22Rv1 (cell line): ENCODE measurements at regions not wholly inside any gene's neighbourhood (a gene's known extent, or its start where the extent isn't known, plus 50 kb on each side); places are given as distances from the start of the nearest gene placed in this dataset.

ENCODE experiments used
- ZFX ChIP-seq: fragments of 450-650 bp; IDR thresholded peaks from 2 replicates; pipeline ENCODE4 v1.6.1; 2017; ENCODE audit warnings: antibody characterized with exemption, borderline replicate concordance
- TF ChIP-seq, protein P1 (sequence below): fragments of 450-650 bp; IDR thresholded peaks from 2 replicates; pipeline ENCODE4 v1.5.1; 2017; ENCODE audit warnings: mild to moderate bottlenecking

DNA sequence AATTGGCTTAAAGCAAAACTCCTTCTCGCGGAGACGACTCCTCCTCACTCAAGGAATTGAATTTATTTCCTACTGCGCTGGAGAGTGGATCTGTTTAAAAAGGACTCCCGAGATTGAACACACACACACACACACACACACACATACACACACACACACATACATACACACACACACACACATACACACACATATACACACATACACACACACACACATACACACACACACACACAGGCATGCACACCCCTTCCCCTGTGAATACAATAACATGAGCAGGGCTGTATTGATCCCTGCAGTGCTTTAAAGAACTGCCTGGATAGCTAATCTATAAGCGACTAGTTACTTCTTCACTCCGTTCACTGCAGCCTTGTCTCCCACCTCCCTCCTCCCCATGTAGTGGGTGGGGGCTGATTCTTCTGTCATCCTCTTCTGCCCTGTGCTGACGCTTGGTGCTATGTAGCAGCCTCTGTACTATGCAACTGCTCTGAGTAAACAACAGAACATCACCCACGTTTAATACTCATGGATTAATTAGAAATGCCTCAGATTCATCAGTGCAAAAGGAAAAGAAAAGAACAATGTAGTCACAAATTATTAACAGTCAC lies 549.0 kb downstream of the CDH26 start:
- TF ChIP-seq, protein P1, sequence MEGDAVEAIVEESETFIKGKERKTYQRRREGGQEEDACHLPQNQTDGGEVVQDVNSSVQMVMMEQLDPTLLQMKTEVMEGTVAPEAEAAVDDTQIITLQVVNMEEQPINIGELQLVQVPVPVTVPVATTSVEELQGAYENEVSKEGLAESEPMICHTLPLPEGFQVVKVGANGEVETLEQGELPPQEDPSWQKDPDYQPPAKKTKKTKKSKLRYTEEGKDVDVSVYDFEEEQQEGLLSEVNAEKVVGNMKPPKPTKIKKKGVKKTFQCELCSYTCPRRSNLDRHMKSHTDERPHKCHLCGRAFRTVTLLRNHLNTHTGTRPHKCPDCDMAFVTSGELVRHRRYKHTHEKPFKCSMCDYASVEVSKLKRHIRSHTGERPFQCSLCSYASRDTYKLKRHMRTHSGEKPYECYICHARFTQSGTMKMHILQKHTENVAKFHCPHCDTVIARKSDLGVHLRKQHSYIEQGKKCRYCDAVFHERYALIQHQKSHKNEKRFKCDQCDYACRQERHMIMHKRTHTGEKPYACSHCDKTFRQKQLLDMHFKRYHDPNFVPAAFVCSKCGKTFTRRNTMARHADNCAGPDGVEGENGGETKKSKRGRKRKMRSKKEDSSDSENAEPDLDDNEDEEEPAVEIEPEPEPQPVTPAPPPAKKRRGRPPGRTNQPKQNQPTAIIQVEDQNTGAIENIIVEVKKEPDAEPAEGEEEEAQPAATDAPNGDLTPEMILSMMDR = no peak
- TF ChIP-seq ZFX = no peak
